ENCODE measurements at regions not wholly inside any gene's neighbourhood (a gene's known extent, or its start where the extent isn't known, plus 50 kb on each side); places are given as distances from the start of the nearest gene placed in this dataset.

GRCh38 chr3:153670577-153670976 lies 450.6 kb upstream of the ARHGEF26 start:
- DNase-seq (ENCODE audit: insufficient read length, low spot score) (no peak), FAIRE-seq (no peak)
- no peak for TF ChIP-seq CTCF (IDR thresholded peaks at IDR 0.05; ENCODE audit: insufficient read depth, missing control alignments)

- TF ChIP-seq CTCF (IDR thresholded peaks at IDR 0.05; ENCODE audit: insufficient read depth, missing control alignments), result no peak
- DNase-seq (ENCODE audit: insufficient read length, low spot score) (no peak), FAIRE-seq (no peak)
These were observed 447.3 kb upstream of the ARHGEF26 start for GRCh38 chr3:153673853-153674252.

GRCh38 chr3:153679714-153680113 lies 441.5 kb upstream of the ARHGEF26 start:
- DNase-seq (ENCODE audit: insufficient read length, low spot score) (no peak), FAIRE-seq (no peak)
- no peak for TF ChIP-seq CTCF (IDR thresholded peaks at IDR 0.05; ENCODE audit: insufficient read depth, missing control alignments)

- no peak for FAIRE-seq
- TF ChIP-seq CTCF (IDR thresholded peaks at IDR 0.05; ENCODE audit: insufficient read depth, missing control alignments), result no peak
- DNase-seq (ENCODE audit: insufficient read length, low spot score), result no peak
These were observed 440.7 kb upstream of the ARHGEF26 start for GRCh38 chr3:153680526-153680925.

GRCh38 chr3:153681057-153681456 lies 440.1 kb upstream of the ARHGEF26 start:
- no peak for DNase-seq (ENCODE audit: insufficient read length, low spot score)
- no peak for FAIRE-seq
- no peak for TF ChIP-seq CTCF (IDR thresholded peaks at IDR 0.05; ENCODE audit: insufficient read depth, missing control alignments)

- no peak for FAIRE-seq
- no peak for TF ChIP-seq CTCF (IDR thresholded peaks at IDR 0.05; ENCODE audit: insufficient read depth, missing control alignments)
- DNase-seq (ENCODE audit: insufficient read length, low spot score), result no peak
These were observed 432.7 kb upstream of the ARHGEF26 start for GRCh38 chr3:153688301-153689120.

- FAIRE-seq (no peak), DNase-seq (ENCODE audit: insufficient read length, low spot score) (no peak)
- TF ChIP-seq CTCF (IDR thresholded peaks at IDR 0.05; ENCODE audit: insufficient read depth, missing control alignments), result no peak
These were observed 428.0 kb upstream of the ARHGEF26 start for GRCh38 chr3:153693207-153693606.

All from D721Med (cell line).